ENCODE measurements at regions not wholly inside any gene's neighbourhood (a gene's known extent, or its start where the extent isn't known, plus 50 kb on each side); places are given as distances from the start of the nearest gene placed in this dataset.

- no peak overlapping the region for H3K4me2 ChIP-seq (ENCODE audit: extremely low read depth, insufficient read depth, low read length)
- H3K9me3 ChIP-seq (ENCODE audit: control insufficient read depth, insufficient read depth, low read depth, low read length) = no peaks in the 10 kb centered on the region
- H4K20me1 ChIP-seq (ENCODE audit: control insufficient read depth, extremely low read depth, insufficient read depth, low read length) = no peaks in the 10 kb centered on the region
- no peaks in the 10 kb centered on the region for H3K79me2 ChIP-seq (ENCODE audit: control insufficient read depth, insufficient read depth, low read length)
- TF ChIP-seq EZH2 (IDR thresholded peaks at IDR 0.05; ENCODE audit: low read length, missing control alignments) = no peak
- no peak for TF ChIP-seq CTCF (conservative IDR thresholded peaks at IDR 0.05 in 1 of 2, IDR thresholded peaks at IDR 0.05 in 1 of 2; ENCODE audit: low read depth in 1 of 2, low read length in 2 of 2)
- H3K36me3 ChIP-seq (ENCODE audit: control insufficient read depth, insufficient read depth, low read length) = no peaks in the 10 kb centered on the region
- peak; percentile 42 to 79 for DNase-seq (ENCODE audit: low read depth in 2 of 2)
- no peak overlapping the region for H3K9ac ChIP-seq (ENCODE audit: insufficient read depth, low read length)
- H3K27ac ChIP-seq (ENCODE audit: insufficient read depth, low read length) = no peak overlapping the region
- H3K4me3 ChIP-seq (replicated peaks in 1 of 4; ENCODE audit: control extremely low read depth in 1 of 4, insufficient read depth in 1 of 4, low read depth in 3 of 4, low read length in 4 of 4) = no peak overlapping the region
- H3K27me3 ChIP-seq (ENCODE audit: control insufficient read depth, insufficient read depth, low read length) = no peaks in the 10 kb centered on the region
- H3K4me1 ChIP-seq (ENCODE audit: control insufficient read depth, extremely low read depth, insufficient read depth, low read length) = no peaks in the 10 kb centered on the region
- H2AFZ ChIP-seq (ENCODE audit: low read length) = no peak overlapping the region
These were observed 138.3 kb downstream of the FAM124B start for GRCh38 chr2:224263571-224264043.

- Histone ChIP-seq H3K79me2 (ENCODE audit: control insufficient read depth, insufficient read depth, low read length) (no peaks in the 10 kb centered on the region), H3K4me3 (replicated peaks in 1 of 4; ENCODE audit: control extremely low read depth in 1 of 4, insufficient read depth in 1 of 4, low read depth in 3 of 4, low read length in 4 of 4) (no peak overlapping the region), H3K27me3 (ENCODE audit: control insufficient read depth, insufficient read depth, low read length) (no peaks in the 10 kb centered on the region), H3K4me2 (ENCODE audit: extremely low read depth, insufficient read depth, low read length) (no peak overlapping the region), H3K9ac (ENCODE audit: insufficient read depth, low read length) (no peak overlapping the region), H3K36me3 (ENCODE audit: control insufficient read depth, insufficient read depth, low read length) (no peaks in the 10 kb centered on the region), H3K4me1 (ENCODE audit: control insufficient read depth, extremely low read depth, insufficient read depth, low read length) (no peaks in the 10 kb centered on the region), H4K20me1 (ENCODE audit: control insufficient read depth, extremely low read depth, insufficient read depth, low read length) (no peaks in the 10 kb centered on the region), H3K9me3 (ENCODE audit: control insufficient read depth, insufficient read depth, low read depth, low read length) (no peaks in the 10 kb centered on the region), H3K27ac (ENCODE audit: insufficient read depth, low read length) (no peak overlapping the region), H2AFZ (ENCODE audit: low read length) (no peak overlapping the region)
- TF ChIP-seq EZH2 (IDR thresholded peaks at IDR 0.05; ENCODE audit: low read length, missing control alignments) (no peak), CTCF (conservative IDR thresholded peaks at IDR 0.05 in 1 of 2, IDR thresholded peaks at IDR 0.05 in 1 of 2; ENCODE audit: low read depth in 1 of 2, low read length in 2 of 2) (no peak)
- DNase-seq (ENCODE audit: low read depth in 2 of 2) = peak in 1 of 2 donors; percentile 19
These were observed 140.6 kb downstream of the FAM124B start for GRCh38 chr2:224261326-224261725.

DNA sequence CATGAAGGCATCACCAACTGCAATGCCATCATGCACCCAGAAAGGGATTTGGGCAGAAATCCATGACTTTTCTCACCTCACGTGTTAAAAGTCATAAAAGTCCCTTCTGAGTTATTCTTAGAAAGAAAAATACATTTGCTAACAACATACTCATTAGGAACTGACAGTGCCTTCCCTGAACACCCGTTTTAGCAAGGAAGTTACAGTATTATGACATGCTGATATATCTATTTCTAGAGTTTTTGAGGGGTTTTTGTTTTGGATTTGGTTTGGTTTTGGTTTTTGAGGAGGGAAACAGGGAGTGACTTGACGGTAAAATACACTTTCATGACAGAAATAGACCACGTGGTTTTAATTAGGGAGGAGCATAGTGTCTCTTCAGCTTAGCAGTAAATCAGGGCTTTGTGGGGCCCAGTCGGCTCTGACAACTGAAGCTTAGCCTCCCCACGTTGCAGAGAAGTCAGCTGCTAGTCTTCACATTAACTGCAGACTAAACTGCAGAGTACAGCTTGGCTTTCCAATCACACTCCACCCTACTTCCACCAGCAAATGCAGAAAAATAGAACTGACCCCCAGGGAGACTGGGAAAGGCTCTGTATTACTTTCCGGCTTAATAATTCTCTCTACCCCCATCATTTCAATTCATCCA is 141.4 kb downstream of the FAM124B start:
- no peaks in the 10 kb centered on the region for H3K4me1 ChIP-seq (ENCODE audit: control insufficient read depth, extremely low read depth, insufficient read depth, low read length)
- no peak overlapping the region for H3K4me2 ChIP-seq (ENCODE audit: extremely low read depth, insufficient read depth, low read length)
- no peak overlapping the region for H3K9ac ChIP-seq (ENCODE audit: insufficient read depth, low read length)
- H3K27me3 ChIP-seq (ENCODE audit: control insufficient read depth, insufficient read depth, low read length) = no peaks in the 10 kb centered on the region
- no peak overlapping the region for H3K27ac ChIP-seq (ENCODE audit: insufficient read depth, low read length)
- DNase-seq (ENCODE audit: low read depth in 2 of 2) = peak in 1 of 2 donors; percentile 44
- H3K36me3 ChIP-seq (ENCODE audit: control insufficient read depth, insufficient read depth, low read length) = no peaks in the 10 kb centered on the region
- H3K9me3 ChIP-seq (ENCODE audit: control insufficient read depth, insufficient read depth, low read depth, low read length) = no peaks in the 10 kb centered on the region
- H2AFZ ChIP-seq (ENCODE audit: low read length) = peak overlapping the region; percentile 32
- no peak for TF ChIP-seq CTCF (conservative IDR thresholded peaks at IDR 0.05 in 1 of 2, IDR thresholded peaks at IDR 0.05 in 1 of 2; ENCODE audit: low read depth in 1 of 2, low read length in 2 of 2)
- no peak for TF ChIP-seq EZH2 (IDR thresholded peaks at IDR 0.05; ENCODE audit: low read length, missing control alignments)
- no peaks in the 10 kb centered on the region for H4K20me1 ChIP-seq (ENCODE audit: control insufficient read depth, extremely low read depth, insufficient read depth, low read length)
- H3K79me2 ChIP-seq (ENCODE audit: control insufficient read depth, insufficient read depth, low read length) = no peaks in the 10 kb centered on the region
- H3K4me3 ChIP-seq (replicated peaks in 1 of 4; ENCODE audit: control extremely low read depth in 1 of 4, insufficient read depth in 1 of 4, low read depth in 3 of 4, low read length in 4 of 4) = no peak overlapping the region

All from fibroblast of lung (primary cell).